Activated T-cell treated with anti-CD3 and anti-CD28 coated beads for 48 hours (primary cell): ENCODE measurements at regions not wholly inside any gene's neighbourhood (a gene's known extent, or its start where the extent isn't known, plus 50 kb on each side); places are given as distances from the start of the nearest gene placed in this dataset.
"Not testable (repeated sequence)": the region's sequence is repeated elsewhere in the genome, so short reads cannot be mapped to it uniquely, and the experiment has no call there.

ENCODE experiments used
- DNase-seq: peaks from one replicate; pipeline ENCODE4 v3.0.0-alpha.2; 2020; ENCODE audit warnings: low read depth

GRCh38 chr5:138702166-138703077, 50.8 kb upstream of the CTNNA1 start:
- no peak for DNase-seq

GRCh38 chr5:138701678-138702077, 51.5 kb upstream of the CTNNA1 start:
- no peak for DNase-seq

- no peak for DNase-seq
Measured at GRCh38 chr5:138700581-138701362, 52.5 kb upstream of the CTNNA1 start.

GRCh38 chr5:138699482-138699881, 53.7 kb upstream of the CTNNA1 start:
- no peak for DNase-seq

GRCh38 chr5:138698713-138699112, 54.5 kb upstream of the CTNNA1 start:
- DNase-seq, result no peak

- no peak for DNase-seq
Measured at GRCh38 chr5:138697720-138698360, 55.4 kb upstream of the CTNNA1 start.

GRCh38 chr5:138696501-138696900, 56.7 kb upstream of the CTNNA1 start:
- DNase-seq, result no peak

- no peak for DNase-seq
Measured at GRCh38 chr5:138695781-138696180, 57.4 kb upstream of the CTNNA1 start.

GRCh38 chr5:138694146-138694545, 59.1 kb upstream of the CTNNA1 start:
- DNase-seq, result no peak

GRCh38 chr5:138692370-138692769, 60.9 kb upstream of the CTNNA1 start:
- DNase-seq, result no peak

- DNase-seq, result no peak
Measured at GRCh38 chr5:138686668-138687067, 66.6 kb upstream of the CTNNA1 start.

GRCh38 chr5:138685193-138685745, 68.0 kb upstream of the CTNNA1 start:
- no peak for DNase-seq

- DNase-seq, result not testable (repeated sequence)
Measured at GRCh38 chr5:138682462-138682861, 70.8 kb upstream of the CTNNA1 start.

GRCh38 chr5:138678826-138679225, 74.4 kb upstream of the CTNNA1 start:
- not testable (repeated sequence) for DNase-seq

GRCh38 chr5:138677782-138678181, 75.4 kb upstream of the CTNNA1 start:
- no peak for DNase-seq

- DNase-seq, result no peak
Measured at GRCh38 chr5:138676556-138677193, 76.5 kb upstream of the CTNNA1 start.

- DNase-seq, result no peak
Measured at GRCh38 chr5:138676002-138676401, 77.2 kb upstream of the CTNNA1 start.

GRCh38 chr5:138668451-138669380, 84.5 kb upstream of the CTNNA1 start:
- no peak for DNase-seq

GRCh38 chr5:138667782-138668331, 85.4 kb upstream of the CTNNA1 start:
- not testable (repeated sequence) for DNase-seq

- DNase-seq, result no peak
Measured at GRCh38 chr5:138666226-138666742, 86.9 kb upstream of the CTNNA1 start.
